AG10803 (cell line): ENCODE measurements at regions not wholly inside any gene's neighbourhood (a gene's known extent, or its start where the extent isn't known, plus 50 kb on each side); places are given as distances from the start of the nearest gene placed in this dataset.

Experiments
- DNase-seq: peaks from one replicate; pipeline ENCODE4 v3.0.0; 2010; ENCODE audit warnings: low read depth
- H3K4me3 ChIP-seq: 2 replicates; pipeline ENCODE4 v1.5.1; 2011; ENCODE audit warnings: mild to moderate bottlenecking, low read length, control low read depth
- CTCF ChIP-seq: conservative IDR thresholded peaks from 2 replicates; pipeline ENCODE4 v1.5.1; 2011; ENCODE audit warnings: mild to moderate bottlenecking, low read length, control low read depth, inconsistent platforms

DNA sequence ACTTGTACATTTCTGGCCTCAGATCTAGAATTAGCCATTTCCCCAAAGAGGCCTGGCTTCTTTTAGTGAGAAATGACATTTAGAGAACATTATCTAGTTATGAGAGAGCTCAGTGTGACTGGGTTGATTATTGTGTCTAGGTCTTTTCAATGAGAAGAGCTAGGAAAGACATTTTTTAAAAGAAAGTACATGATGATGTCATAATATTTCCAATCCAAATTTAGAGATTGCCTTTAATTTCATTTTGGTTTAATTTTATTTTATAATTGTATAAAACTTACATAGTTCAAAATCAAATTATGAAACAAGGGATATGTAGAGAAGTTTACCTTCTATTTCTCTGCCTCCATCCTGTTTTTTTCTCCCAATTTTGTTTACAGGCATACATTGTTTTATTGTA is 354.9 kb downstream of the TMEM135 start:
- no peak for TF ChIP-seq CTCF
- no peak overlapping the region for H3K4me3 ChIP-seq
- no peak for DNase-seq

GRCh38 chr11:87391496-87391895 is 353.8 kb downstream of the TMEM135 start:
- no peak overlapping the region for H3K4me3 ChIP-seq
- peak; percentile 4 for DNase-seq
- TF ChIP-seq CTCF = no peak

DNA sequence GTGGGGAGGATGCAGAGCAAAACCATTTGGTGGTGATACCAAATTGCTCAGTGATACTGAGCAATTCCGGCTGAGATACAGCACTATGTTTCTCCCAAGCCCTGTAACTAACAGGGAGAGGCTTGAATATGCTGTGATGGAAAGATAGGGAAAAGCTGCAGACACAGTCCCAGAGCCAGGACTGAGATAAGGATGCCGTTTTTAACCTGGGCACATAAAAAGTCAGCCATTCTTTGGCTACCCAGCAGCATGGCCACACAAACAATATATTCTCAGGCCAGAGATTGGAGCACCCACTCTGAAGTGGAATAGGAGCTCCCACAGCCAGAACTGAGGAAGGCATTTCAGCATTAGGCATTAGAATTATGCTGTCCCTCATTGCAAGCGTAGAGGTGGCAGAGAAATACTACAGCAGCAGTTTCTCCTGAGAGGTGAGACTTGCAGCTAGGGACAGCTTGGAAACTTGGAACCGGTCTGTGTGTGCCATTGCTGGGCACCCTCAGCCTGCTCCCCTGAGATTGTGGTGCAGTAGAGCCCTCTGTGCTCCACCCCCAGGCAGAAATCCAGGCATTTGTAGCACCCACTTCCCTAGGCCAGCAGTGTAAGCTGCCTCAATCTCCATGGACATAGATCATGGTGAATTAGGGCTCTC is 346.5 kb downstream of the TMEM135 start:
- no peak for DNase-seq
- no peak overlapping the region for H3K4me3 ChIP-seq
- TF ChIP-seq CTCF = no peak

GRCh38 chr11:87374038-87374807 is 336.5 kb downstream of the TMEM135 start:
- no peak overlapping the region for H3K4me3 ChIP-seq
- DNase-seq = peak; percentile 10
- no peak for TF ChIP-seq CTCF
